ENCODE measurements at regions not wholly inside any gene's neighbourhood (a gene's known extent, or its start where the extent isn't known, plus 50 kb on each side); places are given as distances from the start of the nearest gene placed in this dataset.

GRCh38 chr1:190752131-190752530 is 274.5 kb upstream of the BRINP3 start:
- H3K56ac ChIP-seq (ENCODE audit: insufficient read length, low read depth, low read length): no peak overlapping the region
- H2AK5ac ChIP-seq (ENCODE audit: insufficient read length, low read length): no peak overlapping the region
- no peak overlapping the region for H3K27ac ChIP-seq (ENCODE audit: insufficient read length, low read depth, low read length)
- H3K18ac ChIP-seq (ENCODE audit: insufficient read length, low read depth, low read length): no peak overlapping the region
- no peak overlapping the region for H3T11ph ChIP-seq (ENCODE audit: low read length)
- H3K23ac ChIP-seq (ENCODE audit: insufficient read length, low read depth, low read length): no peak overlapping the region
- H2AFZ ChIP-seq (ENCODE audit: low read length): no peak overlapping the region
- no peak overlapping the region for H4K8ac ChIP-seq (replicated peaks; ENCODE audit: insufficient read length, low read depth, low read length)
- WGBS (ENCODE audit: extremely low coverage, insufficient read length, low lambda C conversion rate): no CpG with 5 or more reads among the region's 2 CpGs
- Mint-ChIP-seq H3K36me3 (ENCODE audit: insufficient read depth in 1 of 3, low read depth in 3 of 3) (no peaks in the 10 kb centered on the region), H3K27ac (no peak overlapping the region), H3K27me3 (ENCODE audit: low read depth) (no peaks in the 10 kb centered on the region), H3K4me1 (no peaks in the 10 kb centered on the region), H3K4me3 (no peak overlapping the region), H3K9me3 (no peaks in the 10 kb centered on the region)
- no peak overlapping the region for H4K5ac ChIP-seq (ENCODE audit: insufficient read length, low read depth, low read length)
- no peak for DNase-seq
- no peak overlapping the region for H3K14ac ChIP-seq (ENCODE audit: insufficient read depth, low read length)
- H3K4me2 ChIP-seq (ENCODE audit: insufficient read depth, insufficient read length, low read length): no peak overlapping the region
- H2BK20ac ChIP-seq (ENCODE audit: low read depth, low read length, poor library complexity, severe bottlenecking): no peak overlapping the region
- H3K23me2 ChIP-seq (ENCODE audit: insufficient read length, low read depth, low read length, poor library complexity, severe bottlenecking): no peaks in the 10 kb centered on the region
- no peak overlapping the region for H2BK12ac ChIP-seq (ENCODE audit: insufficient read length, low read depth, low read length)
- H2BK120ac ChIP-seq (ENCODE audit: low read depth, low read length, poor library complexity, severe bottlenecking): no peak overlapping the region
- H2BK15ac ChIP-seq (ENCODE audit: low read depth, low read length): no peak overlapping the region
- H3K9me3 ChIP-seq (ENCODE audit: control insufficient read depth, low read depth, low read length): no peaks in the 10 kb centered on the region
- no peak overlapping the region for H3K4ac ChIP-seq (ENCODE audit: low read depth, low read length)
- H3K9ac ChIP-seq (ENCODE audit: extremely low read depth, insufficient read length, low read length): no peak overlapping the region
- no peaks in the 10 kb centered on the region for H3K79me2 ChIP-seq (ENCODE audit: insufficient read depth, low read length)
- H2BK5ac ChIP-seq (ENCODE audit: insufficient read length, low read length): no peak overlapping the region
- no peaks in the 10 kb centered on the region for H3K79me1 ChIP-seq (ENCODE audit: insufficient read depth, low read depth, low read length, poor library complexity, severe bottlenecking)
- H4K20me1 ChIP-seq (ENCODE audit: control insufficient read depth, insufficient read depth, insufficient read length): no peaks in the 10 kb centered on the region
- no peaks in the 10 kb centered on the region for H3K4me1 ChIP-seq (ENCODE audit: insufficient read depth, low read length)
- TF ChIP-seq CTCF (conservative IDR thresholded peaks at IDR 0.05): no peak
- no peak overlapping the region for H4K91ac ChIP-seq (ENCODE audit: insufficient read length, low read depth, low read length)
- H3K27me3 ChIP-seq (ENCODE audit: insufficient read depth, low read length): no peaks in the 10 kb centered on the region
